Stimulated activated memory B cell treated with anti-CD40 and anti-IgM and Interleukin-4, amounts not matched to agents 10 μg/mL and 1 μg/mL and 100 μg/mL, for 72 hours (primary cell): ENCODE measurements at regions not wholly inside any gene's neighbourhood (a gene's known extent, or its start where the extent isn't known, plus 50 kb on each side); places are given as distances from the start of the nearest gene placed in this dataset.

Experiments
- ATAC-seq: fragments of 150-1000 bp; cut with Tn5 transposase; 2 replicates; pipeline ENCODE4 v1.10.0; 2021
- H3K27ac Mint-ChIP-seq: one replicate; pipeline ENCODE4 v1.8.0; 2022; ENCODE audit warnings: mild to moderate bottlenecking, mixed read lengths
- H3K27me3 Mint-ChIP-seq: one replicate; pipeline ENCODE4 v1.8.0; 2022; ENCODE audit warnings: mixed read lengths
- H3K36me3 Mint-ChIP-seq: one replicate; pipeline ENCODE4 v1.8.0; 2022; ENCODE audit warnings: mixed read lengths
- H3K4me1 Mint-ChIP-seq: one replicate; pipeline ENCODE4 v1.8.0; 2022; ENCODE audit warnings: mixed read lengths
- H3K4me3 Mint-ChIP-seq: one replicate; pipeline ENCODE4 v1.8.0; 2022; ENCODE audit warnings: mild to moderate bottlenecking, moderate library complexity, mixed read lengths
- H3K9me3 Mint-ChIP-seq: one replicate; pipeline ENCODE4 v1.8.0; 2022; ENCODE audit warnings: mixed read lengths

DNA sequence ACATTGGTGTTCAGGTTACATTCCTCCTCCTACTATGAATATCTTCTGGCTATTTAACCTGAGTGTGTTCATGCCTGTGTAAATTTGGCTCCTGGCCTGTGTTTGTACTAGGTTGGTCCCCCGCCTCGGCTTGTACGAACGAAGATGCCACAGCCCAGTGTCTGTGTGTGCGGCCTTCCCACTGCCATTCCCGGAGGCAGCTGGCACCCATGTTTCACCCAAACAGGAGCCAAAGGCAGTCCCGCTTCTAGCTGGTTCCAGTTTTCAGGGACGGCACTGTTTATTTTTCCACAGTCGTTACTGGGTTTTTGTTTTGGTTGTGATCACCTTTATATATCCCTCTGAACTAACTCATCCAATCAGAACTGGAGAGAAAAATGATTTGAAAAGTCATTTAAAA, 102.5 kb upstream of the ZNF536 start:
- Mint-ChIP-seq H3K36me3 (no peaks in the 10 kb centered on the region), H3K27ac (no peak overlapping the region), H3K27me3 (no peaks in the 10 kb centered on the region), H3K9me3 (peaks cover 11% of the 10 kb centered on the region), H3K4me1 (no peaks in the 10 kb centered on the region), H3K4me3 (no peak overlapping the region)
- ATAC-seq, result no peak

DNA sequence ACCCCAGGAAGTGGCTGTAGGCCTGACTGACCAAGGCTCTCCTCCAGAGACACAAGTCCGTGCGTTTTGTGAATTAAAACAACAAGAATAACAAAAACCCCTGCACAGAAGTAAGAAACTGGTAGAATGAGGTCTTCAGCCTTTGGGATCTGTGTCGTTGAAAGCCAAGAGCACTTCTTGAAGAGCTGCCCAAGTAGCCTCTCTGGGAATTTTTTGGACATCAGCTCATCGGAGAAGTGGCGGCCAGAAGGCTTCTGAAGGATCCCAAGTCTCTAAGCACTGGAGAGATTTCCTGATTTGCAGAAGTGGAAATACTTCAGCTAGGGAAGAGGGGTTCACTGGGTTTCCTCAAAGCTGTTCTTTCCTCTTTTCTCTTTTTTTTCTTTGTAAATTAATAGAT, 100.4 kb upstream of the ZNF536 start:
- Mint-ChIP-seq H3K4me3 (no peak overlapping the region), H3K27ac (no peak overlapping the region)

DNA sequence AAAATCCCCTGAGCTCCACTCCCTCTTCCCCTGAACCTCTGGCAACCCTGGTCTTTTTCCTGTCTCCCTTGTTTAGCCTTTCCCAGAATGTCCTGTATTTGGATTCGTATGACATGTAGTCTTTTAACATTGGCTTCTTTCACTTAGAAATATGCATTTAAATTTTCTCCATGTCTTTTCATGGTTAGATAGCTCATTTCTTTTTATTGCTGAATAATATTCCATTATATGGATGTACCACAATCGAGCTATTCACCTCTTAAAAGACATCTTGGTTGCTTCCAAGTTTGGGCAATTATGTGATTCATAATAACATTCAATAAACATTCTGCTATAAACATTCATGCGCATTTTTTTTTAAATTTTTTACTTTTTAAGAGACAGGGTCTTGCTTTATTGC, 99.6 kb upstream of the ZNF536 start:
- peaks cover 14% of the 10 kb centered on the region for H3K9me3 Mint-ChIP-seq
- no peak for ATAC-seq
- H3K4me1 Mint-ChIP-seq, result no peaks in the 10 kb centered on the region
- no peaks in the 10 kb centered on the region for H3K36me3 Mint-ChIP-seq
- H3K27ac Mint-ChIP-seq, result no peak overlapping the region
- no peaks in the 10 kb centered on the region for H3K27me3 Mint-ChIP-seq
- no peak overlapping the region for H3K4me3 Mint-ChIP-seq

More for the DNA sequence above, 100.4 kb upstream of the ZNF536 start:
- Mint-ChIP-seq H3K27me3 (no peaks in the 10 kb centered on the region), H3K9me3 (peaks cover 14% of the 10 kb centered on the region), H3K4me1 (no peaks in the 10 kb centered on the region), H3K36me3 (no peaks in the 10 kb centered on the region)
- ATAC-seq, result no peak

DNA sequence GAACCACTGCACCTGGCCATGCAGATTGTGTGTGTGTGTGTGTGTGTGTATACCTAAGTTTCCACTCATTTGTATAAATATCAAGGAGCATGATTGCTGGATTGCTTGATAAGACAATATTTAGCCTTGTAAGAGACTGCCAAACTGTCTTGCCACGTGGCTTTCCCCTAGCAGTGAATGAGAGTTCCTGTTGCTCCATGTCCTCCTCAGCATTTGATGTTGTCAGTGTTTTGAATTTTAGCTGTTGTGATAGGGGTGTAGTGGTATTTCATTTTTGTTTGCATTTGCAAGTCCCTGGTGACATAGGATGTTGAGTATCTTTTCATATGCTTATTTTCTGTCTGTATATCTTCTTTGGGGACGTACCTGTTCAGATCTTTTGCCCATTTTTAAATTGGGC, 99.0 kb upstream of the ZNF536 start:
- Mint-ChIP-seq H3K4me3 (no peak overlapping the region), H3K27me3 (no peaks in the 10 kb centered on the region), H3K27ac (no peak overlapping the region), H3K36me3 (no peaks in the 10 kb centered on the region), H3K9me3 (peaks cover 14% of the 10 kb centered on the region), H3K4me1 (no peaks in the 10 kb centered on the region)
- no peak for ATAC-seq

GRCh38 chr19:30274987-30275386, 97.2 kb upstream of the ZNF536 start:
- Mint-ChIP-seq H3K4me3 (no peak overlapping the region), H3K27me3 (no peaks in the 10 kb centered on the region), H3K27ac (no peak overlapping the region), H3K4me1 (no peaks in the 10 kb centered on the region), H3K36me3 (no peaks in the 10 kb centered on the region), H3K9me3 (peaks cover 21% of the 10 kb centered on the region)
- no peak for ATAC-seq

DNA sequence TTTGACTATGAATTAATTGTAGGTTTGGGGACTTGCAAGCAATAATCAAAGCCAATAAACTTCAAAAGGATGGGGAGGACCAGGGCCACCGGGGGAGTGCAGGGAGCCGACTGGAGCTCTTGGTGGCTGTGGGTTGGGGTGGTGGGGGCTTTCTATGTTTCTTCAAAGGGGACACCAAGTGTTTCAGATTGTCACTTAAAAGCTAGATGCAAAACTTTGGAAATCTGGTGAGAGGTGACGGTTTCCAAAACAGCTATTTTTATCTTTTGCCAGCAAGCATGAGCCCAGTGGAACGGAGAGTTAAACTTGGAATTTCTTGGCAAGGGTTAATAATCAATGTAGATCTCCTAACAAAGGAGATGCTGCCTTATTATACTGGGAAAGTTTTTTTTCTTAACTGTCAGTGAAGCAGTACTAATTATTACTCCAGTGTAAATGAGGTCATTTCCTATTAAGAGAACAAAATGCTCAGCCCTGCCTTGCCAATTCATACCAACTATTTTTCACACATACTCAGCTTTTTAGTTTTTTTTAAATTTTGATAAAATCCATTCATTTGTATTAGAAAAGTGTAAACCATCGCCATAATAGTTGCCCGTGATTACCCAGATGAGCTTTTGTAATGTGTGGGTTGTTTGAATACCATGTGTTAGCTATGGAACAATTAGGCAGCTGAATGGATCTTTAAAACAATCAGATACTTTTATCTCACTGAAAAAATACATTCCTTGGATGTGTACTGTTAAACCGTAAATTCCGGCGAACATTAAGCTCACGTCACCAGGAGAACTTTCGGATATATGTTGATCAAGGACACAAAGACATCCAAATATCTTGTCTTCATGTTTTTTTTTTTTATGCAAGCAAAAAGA, 95.9 kb upstream of the ZNF536 start:
- Mint-ChIP-seq H3K4me1 (no peaks in the 10 kb centered on the region), H3K4me3 (no peak overlapping the region), H3K36me3 (no peaks in the 10 kb centered on the region), H3K27ac (no peak overlapping the region), H3K9me3 (peaks cover 27% of the 10 kb centered on the region), H3K27me3 (no peaks in the 10 kb centered on the region)
- ATAC-seq, result no peak

DNA sequence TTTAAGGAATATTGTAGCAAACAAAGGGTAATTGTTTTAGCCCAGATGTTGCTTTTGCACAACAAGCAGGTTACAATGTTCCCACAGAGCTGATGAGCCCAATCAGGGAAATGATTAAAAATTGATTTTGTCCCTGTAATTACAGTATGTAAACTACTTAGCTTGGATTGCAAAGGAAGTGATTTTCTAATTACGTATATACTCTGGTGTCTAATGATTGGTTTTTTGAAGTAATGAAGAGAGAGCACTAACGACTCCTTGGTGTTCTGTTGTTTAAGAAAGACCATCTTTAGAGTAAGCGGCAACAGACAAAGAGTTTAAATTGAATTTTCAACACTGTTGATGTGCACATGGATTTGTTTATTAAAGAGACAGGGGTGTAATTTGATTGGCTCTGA, 95.3 kb upstream of the ZNF536 start:
- Mint-ChIP-seq H3K27ac (no peak overlapping the region), H3K4me3 (no peak overlapping the region), H3K36me3 (no peaks in the 10 kb centered on the region), H3K9me3 (peaks cover 27% of the 10 kb centered on the region), H3K27me3 (no peaks in the 10 kb centered on the region), H3K4me1 (no peaks in the 10 kb centered on the region)
- no peak for ATAC-seq

DNA sequence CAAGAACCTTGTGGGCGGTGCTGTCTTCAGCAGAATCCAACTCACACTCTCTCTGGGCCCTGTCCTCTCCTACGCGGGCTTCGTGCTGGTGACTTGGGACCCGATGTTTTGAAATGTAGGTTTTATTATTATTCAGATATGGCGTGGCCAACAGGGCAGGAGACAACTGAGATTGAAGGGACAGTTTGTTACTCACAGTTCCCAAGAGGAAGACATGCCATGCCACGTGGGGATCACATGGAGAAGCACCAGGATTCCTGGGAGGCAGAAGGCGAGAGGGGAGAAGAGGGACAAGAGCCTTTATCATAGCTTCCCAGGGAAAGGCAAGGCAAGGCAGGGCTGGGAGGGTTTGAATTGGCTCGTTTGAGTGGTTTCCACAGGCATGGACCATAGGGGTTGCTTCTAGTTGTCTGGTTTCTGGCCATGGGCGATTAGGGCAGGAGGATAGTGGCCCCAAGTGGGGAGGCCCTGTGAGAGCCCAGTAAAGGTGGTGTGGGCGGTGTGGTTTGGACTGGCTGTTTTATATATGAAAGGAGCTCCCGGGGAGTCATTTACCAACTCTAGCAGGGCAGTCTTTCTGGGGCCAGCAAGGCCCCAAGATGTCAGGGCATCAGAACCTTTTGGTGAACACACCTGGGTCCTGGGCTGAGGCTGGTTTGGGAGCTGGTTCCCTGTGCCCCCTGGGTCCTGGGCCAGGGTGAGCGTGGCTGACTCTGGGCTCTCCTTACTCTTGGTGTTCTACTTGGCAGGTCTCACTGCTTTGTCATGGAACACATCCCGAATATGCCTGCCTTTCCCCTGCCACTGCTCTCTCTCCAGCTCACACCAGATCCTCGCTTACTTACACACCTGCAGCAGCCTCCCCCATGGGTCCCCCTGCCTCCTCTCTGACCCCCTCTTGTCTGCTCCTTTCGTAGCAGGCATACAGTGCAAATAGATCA, 94.0 kb upstream of the ZNF536 start:
- peaks cover 22% of the 10 kb centered on the region for H3K9me3 Mint-ChIP-seq
- H3K4me3 Mint-ChIP-seq, result no peak overlapping the region
- ATAC-seq, result no peak
- H3K4me1 Mint-ChIP-seq, result no peaks in the 10 kb centered on the region
- H3K36me3 Mint-ChIP-seq, result no peaks in the 10 kb centered on the region
- H3K27ac Mint-ChIP-seq, result no peak overlapping the region
- H3K27me3 Mint-ChIP-seq, result no peaks in the 10 kb centered on the region

DNA sequence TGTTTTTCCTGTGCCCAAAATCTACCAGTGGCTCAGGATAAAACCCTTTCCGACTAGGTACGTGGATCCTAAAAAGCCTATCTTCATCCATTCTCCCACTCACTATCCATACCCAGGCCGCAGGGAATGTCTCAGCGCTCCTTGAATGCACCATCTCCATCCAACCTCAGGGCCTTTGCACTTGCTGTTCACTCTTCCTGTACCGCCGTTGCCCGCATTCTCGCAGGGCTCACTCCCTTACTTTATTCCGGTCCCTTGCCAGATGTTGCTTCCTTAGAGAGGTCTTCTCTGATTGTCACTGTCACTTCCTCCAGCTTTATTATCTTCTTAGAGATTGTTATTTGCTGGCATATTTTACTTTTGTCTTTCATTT, 93.3 kb upstream of the ZNF536 start:
- Mint-ChIP-seq H3K4me1 (no peaks in the 10 kb centered on the region), H3K27ac (no peak overlapping the region), H3K9me3 (peaks cover 18% of the 10 kb centered on the region), H3K27me3 (no peaks in the 10 kb centered on the region), H3K36me3 (no peaks in the 10 kb centered on the region), H3K4me3 (no peak overlapping the region)
- ATAC-seq, result no peak

GRCh38 chr19:30280018-30280417, 92.2 kb upstream of the ZNF536 start:
- Mint-ChIP-seq H3K4me1 (no peaks in the 10 kb centered on the region), H3K9me3 (peaks cover 15% of the 10 kb centered on the region), H3K27ac (no peak overlapping the region), H3K4me3 (no peak overlapping the region), H3K36me3 (no peaks in the 10 kb centered on the region), H3K27me3 (no peaks in the 10 kb centered on the region)
- no peak for ATAC-seq

DNA sequence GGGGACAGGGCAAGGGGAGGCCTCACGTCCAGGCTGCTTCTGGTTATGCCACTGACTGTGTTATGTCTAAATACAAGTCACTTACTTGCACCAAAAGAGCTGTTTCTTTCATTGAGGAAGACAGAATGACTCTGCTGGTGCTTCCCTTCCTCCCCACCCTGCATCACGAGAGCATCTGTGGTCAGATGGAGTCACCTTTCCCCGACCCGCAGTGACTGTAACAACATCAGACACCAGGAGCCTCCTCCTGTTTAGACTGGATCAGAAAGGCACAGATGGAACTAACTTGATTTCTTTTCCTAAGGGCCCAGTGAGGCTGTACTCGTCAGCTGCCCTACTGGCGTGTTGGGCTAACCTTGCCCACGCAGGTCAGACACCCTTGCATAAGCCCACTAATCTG, 90.3 kb upstream of the ZNF536 start:
- Mint-ChIP-seq H3K36me3 (no peaks in the 10 kb centered on the region), H3K27me3 (no peaks in the 10 kb centered on the region), H3K4me1 (no peaks in the 10 kb centered on the region), H3K27ac (no peak overlapping the region), H3K9me3 (peaks cover 18% of the 10 kb centered on the region), H3K4me3 (no peak overlapping the region)
- ATAC-seq, result no peak

- Mint-ChIP-seq H3K36me3 (no peaks in the 10 kb centered on the region), H3K4me3 (no peak overlapping the region), H3K27ac (no peak overlapping the region), H3K4me1 (no peaks in the 10 kb centered on the region), H3K27me3 (no peaks in the 10 kb centered on the region), H3K9me3 (peaks cover 30% of the 10 kb centered on the region)
- no peak for ATAC-seq
These were observed 88.6 kb upstream of the ZNF536 start for GRCh38 chr19:30283556-30283955.

- no peaks in the 10 kb centered on the region for H3K36me3 Mint-ChIP-seq
- H3K4me1 Mint-ChIP-seq, result no peaks in the 10 kb centered on the region
- H3K27ac Mint-ChIP-seq, result no peak overlapping the region
- H3K9me3 Mint-ChIP-seq, result peaks cover 25% of the 10 kb centered on the region
- no peaks in the 10 kb centered on the region for H3K27me3 Mint-ChIP-seq
- no peak for ATAC-seq
- H3K4me3 Mint-ChIP-seq, result no peak overlapping the region
These were observed 88.0 kb upstream of the ZNF536 start for GRCh38 chr19:30284209-30284608.

GRCh38 chr19:30284885-30285284, 87.3 kb upstream of the ZNF536 start:
- H3K36me3 Mint-ChIP-seq, result no peaks in the 10 kb centered on the region
- no peak for ATAC-seq
- no peaks in the 10 kb centered on the region for H3K27me3 Mint-ChIP-seq
- no peak overlapping the region for H3K27ac Mint-ChIP-seq
- H3K4me1 Mint-ChIP-seq, result no peaks in the 10 kb centered on the region
- peaks cover 27% of the 10 kb centered on the region for H3K9me3 Mint-ChIP-seq
- no peak overlapping the region for H3K4me3 Mint-ChIP-seq

DNA sequence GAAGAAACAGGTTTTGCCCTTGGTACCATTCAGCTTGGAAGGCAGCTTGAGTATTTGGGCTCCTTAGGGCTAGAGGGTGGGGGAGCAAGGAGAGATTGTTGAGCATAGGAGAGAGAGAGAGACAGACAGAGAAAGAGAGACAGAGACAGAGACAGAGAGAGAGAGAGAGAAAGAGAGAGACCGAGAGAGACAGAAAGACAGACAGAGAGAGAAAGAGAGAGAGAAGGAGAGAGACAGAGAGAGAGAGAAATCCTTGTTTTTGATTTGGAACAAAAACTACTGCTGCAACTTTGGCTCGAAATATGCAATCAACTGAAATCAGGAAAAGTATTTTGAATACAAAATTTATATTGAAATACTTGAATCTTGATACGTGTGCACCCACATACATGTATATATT, 85.8 kb upstream of the ZNF536 start:
- Mint-ChIP-seq H3K36me3 (no peaks in the 10 kb centered on the region), H3K4me3 (no peak overlapping the region), H3K27me3 (no peaks in the 10 kb centered on the region), H3K4me1 (no peaks in the 10 kb centered on the region), H3K27ac (no peak overlapping the region), H3K9me3 (peaks cover 21% of the 10 kb centered on the region)
- ATAC-seq, result no peak

DNA sequence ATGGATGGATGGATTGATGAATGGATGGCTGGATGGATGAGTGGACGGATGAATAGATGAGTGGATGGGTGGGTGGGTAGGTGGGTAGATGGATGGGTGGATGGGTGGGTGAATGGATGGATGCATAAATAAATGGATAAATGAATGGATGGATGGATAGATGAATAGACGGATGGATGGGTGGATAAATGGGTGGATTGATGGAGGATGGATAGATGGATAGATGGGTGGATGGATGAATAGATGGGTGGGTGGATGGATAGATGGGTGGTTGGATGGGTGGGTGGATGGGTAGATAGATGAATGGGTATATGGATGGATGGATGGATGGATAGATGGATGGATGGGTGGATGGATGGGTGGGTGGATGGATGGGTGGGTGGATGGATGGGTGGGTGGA, 84.9 kb upstream of the ZNF536 start:
- Mint-ChIP-seq H3K4me1 (no peaks in the 10 kb centered on the region), H3K9me3 (peaks cover 21% of the 10 kb centered on the region), H3K4me3 (no peak overlapping the region), H3K27me3 (no peaks in the 10 kb centered on the region), H3K36me3 (no peaks in the 10 kb centered on the region), H3K27ac (no peak overlapping the region)
- no peak for ATAC-seq
